SU-DHL-6 (cell line): ENCODE measurements at regions not wholly inside any gene's neighbourhood (a gene's known extent, or its start where the extent isn't known, plus 50 kb on each side); places are given as distances from the start of the nearest gene placed in this dataset.

Experiments
- CTCF ChIP-seq: fragments of 200-600 bp; sonication (generic); IDR thresholded peaks from one replicate; pipeline ENCODE4 v1.5.1; 2017; ENCODE audit warnings: antibody characterized with exemption, mild to moderate bottlenecking, low read length, moderate library complexity; ENCODE audit not compliant: insufficient read depth, poor library complexity, severe bottlenecking
- EZH2phosphoT487 ChIP-seq: fragments of 200-600 bp; sonication (generic), shearing (Covaris generic); conservative IDR thresholded peaks from 2 replicates; pipeline ENCODE4 v1.6.1; 2018; ENCODE audit warnings: mild to moderate bottlenecking, antibody characterized with exemption, low read length, moderate library complexity, mixed read lengths

GRCh38 chr13:85729296-85729695 is 69.9 kb downstream of the SLITRK6 start:
- no peak for TF ChIP-seq CTCF
- TF ChIP-seq EZH2phosphoT487, result no peak
